Stromal cell of bone marrow (primary cell): ENCODE measurements at regions not wholly inside any gene's neighbourhood (a gene's known extent, or its start where the extent isn't known, plus 50 kb on each side); places are given as distances from the start of the nearest gene placed in this dataset.
A peak's percentile ranks its signal among the peaks of the same experiment; 100 is the strongest.
"Not testable (repeated sequence)": the region's sequence is repeated elsewhere in the genome, so short reads cannot be mapped to it uniquely, and the experiment has no call there.

Experiments
- DNase-seq: peaks from one replicate; pipeline ENCODE4 v3.0.0-alpha.2; 2012; ENCODE audit warnings: low read depth

GRCh38 chr5:23234197-23234596, 273.2 kb upstream of the PRDM9 start:
- DNase-seq, result no peak

DNA sequence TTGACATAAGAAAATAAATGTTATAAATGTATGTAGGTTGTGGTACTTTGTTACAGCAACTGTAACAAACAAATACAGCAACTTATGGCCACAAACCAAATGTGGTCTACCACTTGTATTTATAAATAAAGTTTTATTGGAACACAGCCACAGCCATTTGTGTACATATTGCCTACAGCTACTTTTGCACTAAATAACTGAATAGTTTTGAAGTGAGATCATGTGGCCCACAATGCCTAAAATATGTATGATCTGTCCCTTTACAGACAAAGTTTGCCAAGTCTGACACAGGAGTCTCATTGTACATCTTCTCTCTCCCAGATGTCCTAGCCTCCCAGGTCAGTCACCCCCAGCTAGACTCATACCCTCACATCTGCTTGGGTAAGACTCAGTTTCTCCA, 283.6 kb upstream of the PRDM9 start:
- no peak for DNase-seq

DNA sequence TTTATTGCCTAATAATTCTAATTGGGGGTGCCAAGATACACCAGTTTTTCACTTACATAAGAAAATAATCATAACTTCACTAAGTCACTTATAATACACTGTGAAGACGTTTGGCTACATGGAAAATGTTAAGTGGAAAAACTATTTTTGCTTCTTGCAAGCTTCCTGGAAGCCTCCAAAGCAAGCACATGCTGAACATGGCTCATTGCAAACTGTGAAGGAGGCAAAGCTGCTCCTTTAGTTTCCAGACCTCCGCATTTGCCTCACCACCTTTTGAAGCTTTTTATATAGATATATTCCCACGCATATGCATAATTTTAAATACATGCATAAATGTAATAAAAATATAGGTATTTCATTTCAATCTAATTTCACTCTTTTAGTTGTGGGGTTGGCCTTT, 285.6 kb upstream of the PRDM9 start:
- no peak for DNase-seq

GRCh38 chr5:23217159-23217558, 290.2 kb upstream of the PRDM9 start:
- DNase-seq, result no peak

DNA sequence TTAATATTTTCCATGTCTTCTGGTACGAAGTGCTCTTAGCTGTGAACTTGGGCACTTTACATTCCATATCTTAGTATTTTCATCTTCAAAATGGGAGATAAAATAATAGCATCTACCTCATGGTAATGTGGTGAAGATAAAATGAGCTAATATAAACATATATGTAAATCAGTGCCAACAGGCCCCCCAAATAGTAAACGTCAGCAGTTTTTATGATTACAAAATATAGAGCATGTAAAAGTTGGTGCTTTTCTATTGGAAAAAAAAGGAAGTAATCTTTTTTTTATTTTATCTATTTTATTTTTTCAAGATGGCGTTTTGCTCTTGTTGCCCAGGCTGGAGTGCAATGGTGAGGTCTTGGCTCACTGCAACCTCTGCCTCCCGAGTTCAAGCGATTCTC, 291.1 kb upstream of the PRDM9 start:
- DNase-seq, result no peak

GRCh38 chr5:23208959-23209431, 298.4 kb upstream of the PRDM9 start:
- DNase-seq, result peak; percentile 1

DNA sequence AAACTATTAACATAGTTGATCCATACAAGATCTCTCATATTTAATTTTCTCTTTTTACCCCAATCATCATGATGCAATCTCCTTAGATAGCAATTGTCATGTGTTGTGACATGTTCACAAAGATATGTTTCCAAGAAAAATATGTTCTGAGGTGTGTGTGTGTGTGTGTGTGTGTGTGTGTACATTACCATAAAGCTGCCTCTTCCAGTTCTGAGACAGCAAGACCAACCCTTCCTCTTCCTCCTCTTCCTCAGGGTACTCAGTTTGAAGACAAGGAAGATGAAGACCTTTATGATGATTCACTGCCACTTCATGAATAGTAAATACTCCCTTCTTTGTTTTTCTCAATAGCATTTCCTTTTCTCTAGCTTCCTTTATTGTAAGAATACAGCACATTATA, 303.3 kb upstream of the PRDM9 start:
- no peak for DNase-seq

- no peak for DNase-seq
Observed at GRCh38 chr5:23169660-23170416, 316.7 kb upstream of the CDH12 start.

DNA sequence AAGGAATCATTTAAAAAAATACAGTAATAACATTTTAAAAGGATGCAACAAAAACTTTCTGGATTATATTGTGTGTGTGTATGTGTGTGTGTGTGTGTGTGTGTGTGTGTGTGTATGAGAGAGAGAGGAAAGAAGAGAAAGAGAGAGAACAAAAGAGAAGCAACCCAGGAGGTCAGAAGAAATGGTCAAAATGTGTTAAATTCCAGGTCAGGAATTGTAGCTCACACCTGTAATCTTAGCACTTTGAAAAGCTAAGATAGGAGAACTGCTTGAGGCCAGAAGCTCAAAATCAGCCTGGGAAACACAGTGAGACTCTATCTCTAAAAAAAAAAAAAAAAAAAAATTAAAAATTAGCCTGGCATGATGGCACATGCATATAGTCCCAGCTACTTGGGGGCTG, 311.8 kb upstream of the CDH12 start:
- DNase-seq, result no peak

DNA sequence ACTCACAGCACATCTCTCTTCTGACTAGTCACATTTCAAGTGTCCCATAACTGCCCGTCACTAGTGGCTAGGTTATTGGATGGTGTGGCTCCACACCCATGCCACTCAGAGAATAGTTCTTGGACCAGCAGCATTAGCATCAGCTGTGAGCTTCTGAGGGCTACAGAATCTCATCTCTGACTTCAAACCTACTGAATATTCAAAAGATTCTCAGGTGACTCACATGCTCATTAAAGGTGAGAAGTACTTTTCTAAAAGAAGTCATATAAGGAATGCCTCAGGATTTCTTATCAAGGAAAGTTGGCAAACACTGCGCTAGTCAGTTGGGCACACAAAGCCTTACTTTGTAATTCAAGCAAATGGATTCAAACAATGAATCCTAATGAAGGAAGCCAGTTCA, 305.0 kb upstream of the CDH12 start:
- no peak for DNase-seq

- no peak for DNase-seq
Observed at GRCh38 chr5:23157716-23158115, 304.6 kb upstream of the CDH12 start.

DNA sequence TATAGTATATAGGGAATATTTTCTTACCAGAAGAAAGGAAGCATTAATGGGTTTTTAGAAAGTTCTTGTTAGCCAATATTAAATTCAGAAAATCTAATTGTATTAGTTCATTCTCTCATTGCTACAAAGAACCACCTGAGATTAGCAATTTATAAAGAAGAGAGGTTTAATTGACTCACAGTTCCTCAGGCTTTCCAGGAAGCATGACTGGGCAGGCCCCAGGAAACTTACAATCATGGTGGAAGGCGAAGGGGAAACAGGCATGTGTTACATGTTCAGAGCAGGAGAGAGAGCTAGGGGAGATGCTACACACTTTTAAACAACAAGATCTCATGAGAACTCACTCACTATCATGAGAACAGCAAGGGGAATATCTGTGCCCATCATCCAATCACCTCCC, 304.0 kb upstream of the CDH12 start:
- DNase-seq, result no peak

DNA sequence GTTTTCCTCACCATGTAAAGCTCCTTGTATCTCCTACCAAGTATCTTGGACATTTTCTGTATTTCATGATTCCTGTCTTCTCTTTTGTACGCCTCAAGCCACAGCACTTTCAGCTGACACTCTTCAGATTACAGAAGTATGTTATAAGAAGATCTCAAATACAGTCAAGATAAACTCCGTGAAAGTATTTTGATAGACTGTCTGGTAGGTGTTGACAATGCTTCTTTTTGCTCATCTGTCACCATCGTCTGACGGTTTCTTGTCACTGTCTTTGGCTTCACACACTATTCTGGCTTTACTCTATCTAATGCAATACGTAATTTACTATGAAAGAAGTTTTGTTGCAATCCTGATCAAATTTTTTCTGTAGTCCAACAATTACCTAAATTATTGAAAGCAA, 294.5 kb upstream of the CDH12 start:
- DNase-seq, result no peak

DNA sequence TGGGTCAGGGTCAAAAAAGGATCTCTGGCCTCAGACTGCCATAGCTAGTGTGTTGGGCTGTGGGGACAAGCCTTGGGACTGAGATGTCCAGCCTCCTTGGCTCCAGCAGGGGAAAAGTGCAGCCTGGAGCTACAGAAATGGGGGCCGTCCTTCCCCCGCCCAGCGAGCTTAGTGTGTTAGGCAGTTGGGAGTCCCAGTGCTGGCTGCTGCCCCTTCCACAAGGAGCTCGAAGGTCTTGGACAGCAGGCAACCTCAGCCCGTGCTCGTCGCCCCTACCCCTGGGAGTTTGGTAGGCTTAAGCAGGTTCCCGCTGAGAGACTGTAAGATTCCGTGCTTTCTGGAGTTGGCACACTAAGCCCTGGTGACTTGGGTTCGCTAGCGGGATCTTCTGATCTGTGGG, 293.0 kb upstream of the CDH12 start:
- DNase-seq, result no peak

- DNase-seq, result no peak
Observed at GRCh38 chr5:23139338-23140171, 286.4 kb upstream of the CDH12 start.

DNA sequence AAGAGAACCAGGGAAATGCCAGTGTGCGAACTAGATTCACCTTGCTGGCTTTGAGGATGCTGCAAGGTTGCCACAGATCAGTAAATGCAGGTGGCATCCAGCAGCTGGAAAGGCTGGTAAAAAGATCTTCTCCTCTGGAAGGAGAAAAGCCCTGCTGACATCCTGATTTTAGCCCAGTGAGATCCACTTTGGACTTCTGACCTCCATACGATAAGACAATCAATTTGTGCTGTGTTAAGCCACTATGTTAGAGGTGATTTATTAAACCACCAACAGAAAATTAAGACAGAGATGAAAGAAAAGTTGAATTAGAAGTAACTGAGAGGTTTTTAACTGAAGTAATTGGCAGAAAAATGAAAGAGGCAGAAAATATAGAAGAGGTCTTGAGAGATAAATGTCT, 283.8 kb upstream of the CDH12 start:
- no peak for DNase-seq

GRCh38 chr5:23132231-23132630, 279.1 kb upstream of the CDH12 start:
- no peak for DNase-seq

DNA sequence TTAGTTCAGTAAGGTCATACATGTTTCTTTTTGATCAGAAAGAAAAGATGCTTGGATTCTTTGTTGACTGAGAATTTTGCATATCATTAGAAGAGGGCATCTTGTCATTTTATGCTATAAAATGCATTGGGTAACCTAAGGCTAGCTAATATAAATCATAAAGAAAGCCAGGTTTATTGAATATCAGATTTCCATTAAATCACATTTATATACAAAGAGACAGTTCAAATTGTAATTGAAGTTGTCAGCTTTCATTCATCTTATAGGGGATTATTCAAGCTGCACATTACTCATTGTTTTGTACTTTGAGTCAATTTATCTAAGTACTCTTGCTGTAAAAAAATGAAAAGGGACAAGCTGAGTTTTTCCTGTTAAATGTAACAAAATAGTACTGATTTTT, 259.1 kb upstream of the CDH12 start:
- DNase-seq, result no peak

- DNase-seq, result no peak
Observed at GRCh38 chr5:23105021-23105420, 251.9 kb upstream of the CDH12 start.

GRCh38 chr5:23103566-23103965, 250.4 kb upstream of the CDH12 start:
- no peak for DNase-seq

DNA sequence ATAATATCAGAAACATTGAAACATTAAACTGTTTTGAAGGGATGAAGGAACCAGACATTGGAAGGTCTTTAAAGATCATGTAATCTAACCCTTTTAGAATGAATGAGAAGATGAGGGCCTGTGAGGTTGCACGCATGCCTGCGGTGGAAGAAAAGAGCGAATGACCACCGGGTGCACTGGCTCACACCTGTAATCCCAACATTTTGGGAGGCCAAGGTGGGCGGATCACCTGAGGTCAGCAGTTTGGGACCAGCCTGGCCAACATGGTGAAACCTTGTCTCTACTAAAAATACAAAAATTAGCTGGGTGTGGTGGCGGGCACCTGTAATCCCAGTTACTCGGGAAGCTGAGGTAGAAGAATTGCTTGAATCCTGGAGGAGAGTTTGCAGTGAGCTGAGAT, 242.3 kb upstream of the CDH12 start:
- DNase-seq, result not testable (repeated sequence)

DNA sequence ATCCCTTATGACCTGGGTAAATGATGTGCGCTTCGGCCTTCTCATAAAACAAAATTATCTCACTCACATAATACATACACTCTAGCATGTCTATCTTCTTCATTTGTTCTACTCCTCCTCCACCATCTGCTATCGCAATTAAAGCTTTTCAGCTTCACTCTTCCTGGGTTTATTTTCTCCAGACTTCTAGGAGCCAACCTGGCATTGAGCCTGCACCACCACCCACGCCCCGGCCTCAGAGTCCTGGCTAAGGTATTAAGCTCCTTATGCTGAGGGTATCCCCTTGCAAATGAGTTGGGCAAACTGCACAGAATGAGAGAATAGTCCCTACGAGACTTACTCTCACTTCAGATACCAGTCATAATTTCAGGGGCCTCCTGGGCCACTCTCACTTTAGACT, 236.1 kb upstream of the CDH12 start:
- no peak for DNase-seq

- no peak for DNase-seq
Observed at GRCh38 chr5:23084815-23085214, 231.7 kb upstream of the CDH12 start.

GRCh38 chr5:23072179-23072578, 219.0 kb upstream of the CDH12 start:
- no peak for DNase-seq
